ENCODE measurements at regions not wholly inside any gene's neighbourhood (a gene's known extent, or its start where the extent isn't known, plus 50 kb on each side); places are given as distances from the start of the nearest gene placed in this dataset.
"Not testable (repeated sequence)": the region's sequence is repeated elsewhere in the genome, so short reads cannot be mapped to it uniquely, and the experiment has no call there.

DNA sequence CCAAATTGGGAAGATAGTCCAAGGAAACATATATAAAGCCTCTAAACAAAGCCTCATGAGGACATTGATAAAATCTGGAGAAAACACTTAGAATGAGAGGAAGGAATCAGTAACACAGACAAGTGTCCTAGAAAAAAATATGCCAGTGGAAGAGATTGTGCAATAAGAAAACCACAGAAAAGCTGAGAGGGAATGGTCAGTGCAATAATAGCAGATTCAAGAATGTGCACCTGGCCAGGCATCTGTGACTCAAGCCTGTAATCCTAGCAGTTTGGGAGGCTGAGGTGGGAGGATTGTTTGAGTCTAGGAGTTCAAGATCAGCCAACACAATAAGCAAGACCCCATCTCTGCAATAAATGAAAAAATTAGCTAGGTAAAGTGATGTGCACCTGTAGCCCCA, 691.2 kb upstream of the CDH6 start:
- no peak overlapping the region for H3K4me3 ChIP-seq (ENCODE audit: low read depth, low read length)
- DNase-seq (ENCODE audit: low read depth): peak; percentile 9
- no peak for TF ChIP-seq CTCF (IDR thresholded peaks at IDR 0.05; ENCODE audit: insufficient read depth, low read length)

GRCh38 chr5:30501065-30501464, 692.4 kb upstream of the CDH6 start:
- DNase-seq (ENCODE audit: low read depth): no peak
- no peak overlapping the region for H3K4me3 ChIP-seq (ENCODE audit: low read depth, low read length)
- TF ChIP-seq CTCF (IDR thresholded peaks at IDR 0.05; ENCODE audit: insufficient read depth, low read length): no peak

DNA sequence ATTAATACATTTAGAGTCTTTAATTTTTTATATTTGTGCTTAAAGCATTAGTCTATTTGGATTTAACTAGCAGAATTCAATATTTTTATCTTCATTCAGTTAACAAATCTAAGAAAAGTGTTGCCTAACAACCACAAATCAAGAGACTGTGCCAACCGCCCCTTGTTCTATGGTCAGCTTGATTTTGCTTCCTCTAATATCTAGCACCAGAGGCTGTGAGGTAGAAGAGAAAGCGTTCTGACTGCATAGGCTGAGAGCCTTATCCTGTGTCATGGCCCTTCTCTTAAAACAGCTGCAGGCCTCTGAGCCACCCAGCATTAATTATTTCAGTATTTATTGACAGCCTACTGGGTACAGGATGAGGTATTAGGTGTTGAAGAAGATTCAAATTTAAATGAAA, 693.0 kb upstream of the CDH6 start:
- no peak for DNase-seq (ENCODE audit: low read depth)
- no peak overlapping the region for H3K4me3 ChIP-seq (ENCODE audit: low read depth, low read length)
- TF ChIP-seq CTCF (IDR thresholded peaks at IDR 0.05; ENCODE audit: insufficient read depth, low read length): no peak

- DNase-seq (ENCODE audit: low read depth): no peak
- no peak for TF ChIP-seq CTCF (IDR thresholded peaks at IDR 0.05; ENCODE audit: insufficient read depth, low read length)
- H3K4me3 ChIP-seq (ENCODE audit: low read depth, low read length): no peak overlapping the region
Observed at GRCh38 chr5:30499402-30499801, 694.1 kb upstream of the CDH6 start.

DNA sequence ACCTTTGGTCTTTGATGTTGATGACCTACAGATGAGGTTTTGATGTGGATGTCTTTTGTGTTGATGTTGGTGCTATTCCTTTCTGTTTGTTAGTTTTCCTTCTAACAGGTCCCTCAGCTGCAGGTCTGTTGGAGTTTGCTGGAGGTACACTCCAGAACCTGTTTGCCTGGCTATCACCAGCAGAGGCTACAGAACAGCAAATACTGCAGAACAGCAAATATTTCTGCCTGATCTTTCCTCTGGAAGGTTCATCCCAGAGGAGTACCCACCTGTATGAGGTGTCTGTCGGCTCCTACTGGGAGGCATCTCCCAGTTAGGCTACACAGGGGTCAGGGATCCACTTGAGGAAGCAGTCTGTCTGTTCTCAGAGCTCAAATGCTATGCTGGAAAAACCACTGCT, 694.5 kb upstream of the CDH6 start:
- DNase-seq (ENCODE audit: low read depth): no peak
- no peak overlapping the region for H3K4me3 ChIP-seq (ENCODE audit: low read depth, low read length)
- no peak for TF ChIP-seq CTCF (IDR thresholded peaks at IDR 0.05; ENCODE audit: insufficient read depth, low read length)

DNA sequence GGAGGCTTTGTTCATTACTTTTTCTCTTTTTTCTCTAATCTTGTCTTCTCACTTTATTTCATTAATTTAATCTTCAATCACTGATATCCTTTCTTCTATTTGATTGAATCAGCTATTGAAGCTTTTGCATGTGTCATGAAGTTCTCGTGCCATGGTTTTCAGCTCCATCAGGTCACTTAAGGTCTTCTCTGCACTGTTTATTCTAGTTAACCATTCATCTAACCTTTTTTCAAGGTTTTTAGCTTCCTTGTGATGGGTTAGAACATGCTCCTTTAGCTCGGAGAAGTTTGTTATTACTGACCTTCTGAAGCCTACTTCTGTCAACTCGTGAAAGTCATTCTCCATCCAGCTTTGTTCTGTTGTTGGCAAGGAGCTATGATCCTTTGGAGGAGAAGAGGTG, 695.0 kb upstream of the CDH6 start:
- not testable (repeated sequence) for H3K4me3 ChIP-seq (ENCODE audit: low read depth, low read length); DNase-seq (ENCODE audit: low read depth)

DNA sequence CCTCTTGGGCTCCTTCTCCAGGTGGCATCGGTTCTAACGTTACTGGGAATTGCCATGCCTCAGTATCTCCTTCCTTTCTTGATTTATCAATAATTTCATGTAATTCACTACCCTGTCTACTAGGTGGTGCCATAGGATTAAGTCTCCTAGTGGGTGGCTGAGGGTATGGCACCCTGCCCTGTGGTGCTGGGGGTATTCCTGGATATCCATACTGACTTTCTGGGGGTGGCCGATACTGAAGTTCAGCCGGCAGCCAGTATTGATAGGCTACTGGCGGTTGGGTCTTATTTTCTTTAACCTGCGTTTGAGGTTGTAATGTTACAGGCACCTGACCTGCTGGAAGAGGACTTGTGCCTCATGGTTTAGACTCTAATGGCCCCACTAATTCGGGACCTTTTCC, 699.4 kb upstream of the CDH6 start:
- not testable (repeated sequence) for H3K4me3 ChIP-seq (ENCODE audit: low read depth, low read length); DNase-seq (ENCODE audit: low read depth)
- TF ChIP-seq CTCF (IDR thresholded peaks at IDR 0.05; ENCODE audit: insufficient read depth, low read length): peak; percentile 8
